Right ventricle myocardium superior (tissue), 1 donor: ENCODE measurements at regions not wholly inside any gene's neighbourhood (a gene's known extent, or its start where the extent isn't known, plus 50 kb on each side); places are given as distances from the start of the nearest gene placed in this dataset.
"Not testable (repeated sequence)": the region's sequence is repeated elsewhere in the genome, so short reads cannot be mapped to it uniquely, and the experiment has no call there.

Source experiments
- ATAC-seq: fragments of 200-7000 bp; cut with Tn5 transposase; one replicate; pipeline ENCODE4 v1.9.1; 2020; ENCODE audit warnings: mild to moderate bottlenecking; ENCODE audit not compliant: poor library complexity
- DNase-seq: peaks from one replicate; pipeline ENCODE4 v3.0.0-alpha.2; 2020
- intact Hi-C: fragments of 100-400 bp; cut with DNase I; formaldehyde crosslinking; loops from one replicate; pipeline ENCODE4 v1.11.2; 2022
- donor health status: DM: no; HTN: yes; CAD: no; lungs with severe emphysema.

DNA sequence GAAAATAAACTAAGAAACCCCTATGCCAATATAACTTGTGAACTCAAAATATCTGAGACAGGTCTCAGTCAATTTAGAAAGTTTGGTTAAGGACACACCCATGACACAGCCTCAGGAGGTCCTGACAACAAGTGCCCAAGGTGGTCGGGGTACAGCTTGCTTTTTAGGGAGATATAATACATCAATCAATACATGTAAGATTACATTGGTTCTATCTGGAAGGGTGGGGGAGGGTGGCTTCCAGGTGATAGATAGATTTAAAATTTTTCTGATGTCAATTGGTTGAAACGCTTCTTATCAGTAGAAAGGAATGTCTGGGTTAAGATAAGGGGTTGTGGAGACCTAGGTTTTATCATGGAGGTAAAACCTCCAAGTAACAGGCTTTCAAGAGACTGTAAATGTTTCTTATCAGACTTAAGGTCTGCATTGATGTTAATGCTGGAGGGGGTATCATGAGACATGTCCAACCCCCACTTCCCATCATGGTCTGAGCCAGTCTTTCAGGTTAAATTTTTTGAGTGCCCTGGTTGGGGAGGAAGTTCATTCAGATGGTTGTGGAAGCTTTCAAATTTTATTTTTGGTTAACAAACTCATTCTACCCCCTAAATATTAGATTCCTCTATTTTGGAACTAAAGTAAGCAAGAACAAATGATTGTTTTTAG lies 82.0 kb upstream of the RASSF8 start:
- no peak for ATAC-seq
- no peak for DNase-seq
- intact Hi-C loops = loop anchor here (10.0 kb wide), 1 partner anchor 428 kb away; no protein-coding TSS in a partner anchor

GRCh38 chr12:25877446-25877845 lies 81.0 kb upstream of the RASSF8 start:
- no peak for ATAC-seq
- intact Hi-C loops = loop anchor here (10.0 kb wide), 1 partner anchor 427 kb away; no protein-coding TSS in a partner anchor
- no peak for DNase-seq

GRCh38 chr12:25882266-25882665 lies 76.2 kb upstream of the RASSF8 start:
- ATAC-seq = no peak
- no peak for DNase-seq
- intact Hi-C loops = no loop called here

DNA sequence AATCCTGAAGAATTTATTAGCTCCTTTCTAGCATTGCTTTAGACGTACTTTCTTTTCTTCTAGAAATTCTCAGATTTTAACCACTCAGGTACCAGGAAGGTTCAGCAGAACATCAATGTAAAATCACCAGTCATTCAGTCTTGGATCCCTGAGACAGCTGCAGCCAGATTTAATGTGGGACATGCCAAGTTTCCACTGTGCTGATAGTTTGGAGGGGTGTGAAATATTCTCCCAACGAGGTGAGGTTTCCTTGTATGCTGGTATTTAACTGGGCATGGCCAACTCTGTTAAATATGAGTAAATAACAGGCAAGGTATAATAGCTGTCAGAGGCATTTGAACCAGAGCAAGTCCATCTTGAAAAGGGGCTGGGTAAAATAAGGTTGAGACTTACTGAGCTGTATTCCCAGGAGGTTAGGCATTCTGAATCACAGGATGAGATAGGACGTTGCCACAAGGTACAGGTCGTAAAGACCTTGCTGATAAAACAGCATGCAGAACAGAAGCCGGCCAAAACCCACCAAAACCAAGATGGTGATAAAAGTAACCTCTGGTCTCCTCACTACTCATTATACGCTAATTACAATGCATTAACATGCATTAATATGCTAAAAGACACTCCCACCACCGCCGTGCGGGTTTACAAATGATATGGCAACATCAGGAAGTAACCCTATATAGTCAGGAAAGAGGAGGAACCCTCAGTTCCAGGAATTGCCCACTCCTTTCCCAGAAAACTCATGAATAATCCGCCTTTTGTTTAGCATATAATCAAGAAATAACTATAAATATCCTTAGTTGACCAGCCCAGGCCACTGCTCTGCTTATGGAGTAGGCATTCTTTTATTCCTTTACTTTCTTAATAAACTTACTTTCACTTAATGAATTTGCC lies 75.2 kb upstream of the RASSF8 start:
- intact Hi-C loops = no loop called here
- ATAC-seq (no peak), DNase-seq (no peak)

DNA sequence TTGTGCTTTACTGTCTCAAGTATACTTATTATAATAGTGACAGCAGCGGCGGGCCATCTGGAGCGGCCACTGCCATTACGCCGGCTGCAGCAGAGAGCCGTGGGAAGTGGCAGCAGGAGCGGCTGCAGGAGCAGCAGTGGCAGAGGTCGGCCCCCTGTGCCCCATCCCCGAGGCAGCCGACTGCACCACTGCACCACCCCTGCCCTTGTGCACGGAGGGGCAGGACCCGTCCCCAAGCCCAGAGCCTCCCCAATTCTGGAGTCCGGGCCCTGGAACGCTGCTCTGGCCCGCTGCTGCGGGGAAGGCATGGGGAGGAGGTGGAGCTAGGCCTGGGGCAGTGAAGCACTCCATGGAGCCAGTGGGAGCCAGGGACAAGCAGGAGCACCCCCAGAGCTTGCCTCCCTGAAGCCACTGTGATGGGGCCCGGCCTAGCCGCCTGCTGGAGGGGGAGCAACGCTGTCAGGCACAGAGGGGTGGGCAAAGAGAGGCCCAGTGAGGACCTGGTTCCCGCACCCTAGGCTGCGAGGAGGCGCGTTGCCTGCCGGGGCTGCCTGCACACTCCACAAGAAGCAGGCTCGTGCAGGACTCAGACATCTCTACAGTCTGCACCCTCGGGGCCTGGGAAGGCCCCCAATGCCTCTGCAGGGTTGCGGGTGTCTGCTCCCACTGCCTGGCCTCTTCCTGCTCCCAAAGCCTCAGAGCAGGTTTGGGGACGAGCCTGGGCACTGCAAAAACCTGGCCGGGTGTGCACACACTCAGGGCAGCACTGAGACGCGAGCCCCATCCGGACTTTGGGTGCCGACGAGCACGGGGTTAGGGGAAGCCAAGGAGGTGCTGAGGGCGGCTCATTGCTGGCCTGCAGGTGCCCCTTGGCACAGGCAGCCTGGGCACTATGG lies 74.2 kb upstream of the RASSF8 start:
- intact Hi-C loops = no loop called here
- DNase-seq = no peak
- no peak for ATAC-seq

DNA sequence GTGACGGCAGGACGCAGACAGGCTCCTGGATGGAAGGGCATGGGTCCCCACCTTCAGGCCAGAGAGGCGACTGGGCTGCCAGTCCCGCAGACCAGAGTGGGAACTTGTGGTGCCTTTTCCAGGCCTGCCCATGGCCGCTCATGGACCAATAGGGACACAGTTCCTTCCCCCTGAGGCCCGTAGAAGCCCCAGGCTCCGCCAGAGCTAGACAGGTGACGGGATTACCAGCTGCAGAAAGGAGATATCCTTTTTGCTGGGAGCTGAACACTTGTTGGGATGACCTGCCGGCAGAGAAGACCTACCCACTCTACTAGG lies 73.6 kb upstream of the RASSF8 start:
- ATAC-seq = no peak
- DNase-seq = no peak
- intact Hi-C loops = no loop called here

DNA sequence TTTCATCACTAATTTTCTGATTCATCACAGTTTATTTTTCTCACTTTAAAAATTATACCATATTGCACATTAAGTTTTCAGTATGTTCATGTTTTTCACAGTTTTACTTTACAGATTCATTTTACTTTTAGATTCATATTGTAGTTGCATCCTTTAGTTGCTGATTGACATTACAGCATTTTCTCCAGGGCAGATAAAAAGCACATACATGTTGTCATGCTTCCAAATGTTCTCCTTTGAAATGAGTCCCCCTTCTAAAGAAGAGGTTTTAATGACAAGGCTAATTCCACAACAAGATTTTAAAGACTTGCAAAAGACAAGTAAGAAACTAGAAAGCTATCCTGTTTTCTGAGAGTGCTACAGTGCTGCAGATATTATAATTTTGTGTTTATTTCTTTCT lies 72.1 kb upstream of the RASSF8 start:
- DNase-seq = no peak
- ATAC-seq = no peak
- intact Hi-C loops = no loop called here

DNA sequence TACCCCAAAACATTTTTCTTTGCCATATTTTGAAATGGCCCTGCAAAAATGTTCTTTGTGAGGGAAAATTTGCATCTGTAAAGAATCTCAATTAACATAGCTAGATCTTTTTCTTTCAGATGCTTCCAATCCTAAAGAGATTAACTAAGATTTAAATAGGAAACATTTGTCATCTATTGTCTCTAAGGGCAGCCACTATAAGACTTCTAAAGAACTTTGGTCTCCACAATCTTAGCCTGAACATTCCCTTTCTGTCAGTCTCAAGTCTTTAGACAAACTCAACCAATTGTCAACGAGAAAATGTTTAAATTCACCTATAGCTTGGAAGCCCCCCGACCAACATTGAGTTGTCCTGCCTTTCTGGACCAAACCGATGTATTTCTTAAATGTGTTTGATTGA lies 71.1 kb upstream of the RASSF8 start:
- ATAC-seq = no peak
- no peak for DNase-seq
- intact Hi-C loops = no loop called here

DNA sequence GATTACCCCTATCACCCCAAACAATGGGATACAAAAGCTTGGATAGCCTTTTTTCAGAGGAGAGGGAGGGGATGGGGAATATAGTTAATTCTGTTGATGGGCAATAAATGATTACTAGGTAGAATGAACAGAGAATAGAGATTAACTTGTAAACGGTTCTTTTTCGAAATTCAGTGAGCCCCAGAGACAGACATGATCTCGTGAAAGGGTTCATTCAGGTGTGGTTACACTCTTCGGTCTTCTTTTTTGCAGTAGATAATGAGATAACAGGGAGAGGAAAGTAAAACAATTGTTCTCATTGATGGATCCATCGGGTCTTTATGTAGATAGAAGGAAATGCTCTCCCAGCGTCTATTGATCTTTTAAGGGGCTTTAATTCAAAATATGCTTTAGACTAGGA lies 69.3 kb upstream of the RASSF8 start:
- ATAC-seq = no peak
- DNase-seq = no peak
- intact Hi-C loops = no loop called here

- intact Hi-C loops, ATAC-seq, DNase-seq: not testable (repeated sequence)
These were observed 67.4 kb upstream of the RASSF8 start for GRCh38 chr12:25891095-25891494.

- DNase-seq = no peak
- ATAC-seq = no peak
- intact Hi-C loops = no loop called here
These were observed 63.7 kb upstream of the RASSF8 start for GRCh38 chr12:25894759-25895158.

- ATAC-seq (no peak), DNase-seq (no peak)
- intact Hi-C loops = no loop called here
These were observed 61.5 kb upstream of the RASSF8 start for GRCh38 chr12:25896981-25897380.

- intact Hi-C loops = no loop called here
- no peak for ATAC-seq
- DNase-seq = no peak
These were observed 54.8 kb upstream of the RASSF8 start for GRCh38 chr12:25903603-25904245.

DNA sequence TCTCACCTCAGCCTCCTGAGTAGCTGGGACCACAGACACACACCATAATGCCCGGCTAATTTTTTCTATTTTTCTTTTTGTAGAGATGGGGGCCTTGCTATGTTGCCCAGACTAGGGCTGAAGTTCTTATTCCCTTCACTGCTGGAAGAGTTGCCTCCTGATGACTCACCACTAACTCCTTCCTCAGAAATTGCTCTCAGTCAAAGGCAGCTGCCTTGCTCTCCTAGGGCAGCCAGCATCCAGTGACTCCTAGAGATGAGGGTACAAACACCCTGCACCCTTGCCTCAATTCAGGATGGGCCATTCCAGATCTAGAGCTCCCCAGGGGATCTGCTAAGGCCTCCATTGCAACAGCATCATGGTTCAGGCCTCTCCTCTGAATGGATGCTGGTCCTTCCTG lies 54.0 kb upstream of the RASSF8 start:
- intact Hi-C loops = no loop called here
- ATAC-seq = no peak

GRCh38 chr12:25906651-25907340 lies 51.7 kb upstream of the RASSF8 start:
- DNase-seq = no peak
- intact Hi-C loops = no loop called here
- ATAC-seq = no peak

More for the DNA sequence above, 54.0 kb upstream of the RASSF8 start:
- DNase-seq = no peak
